ENCODE measurements at regions not wholly inside any gene's neighbourhood (a gene's known extent, or its start where the extent isn't known, plus 50 kb on each side); places are given as distances from the start of the nearest gene placed in this dataset.

- Histone ChIP-seq H3K4me3 (replicated peaks in 1 of 2; ENCODE audit: low read depth in 1 of 2, low read length in 2 of 2) (no peak overlapping the region), H3K9me2 (ENCODE audit: insufficient read depth) (no peaks in the 10 kb centered on the region), H3K36me3 (ENCODE audit: control insufficient read depth in 1 of 2, insufficient read depth in 2 of 2, low read length in 2 of 2) (no peaks in the 10 kb centered on the region), H3K9ac (ENCODE audit: low read length) (no peak overlapping the region), H3K9me3 (ENCODE audit: control insufficient read depth in 1 of 2, insufficient read depth in 1 of 2, low read depth in 1 of 2, low read length in 2 of 2) (no peaks in the 10 kb centered on the region), H3K27me3 (ENCODE audit: insufficient read depth, low read length) (no peaks in the 10 kb centered on the region; the same call in 1 of the 2 replicates), H3K79me2 (ENCODE audit: insufficient read depth, low read length) (no peaks in the 10 kb centered on the region), H3K27ac (ENCODE audit: low read depth, low read length) (no peak overlapping the region), H3K4me2 (ENCODE audit: low read length) (no peak overlapping the region), H3K4me1 (ENCODE audit: control insufficient read depth in 1 of 2, insufficient read depth in 2 of 2, low read length in 2 of 2) (no peaks in the 10 kb centered on the region), H4K20me1 (ENCODE audit: insufficient read depth) (no peaks in the 10 kb centered on the region; the same call in 1 of the 2 replicates), H2AFZ (ENCODE audit: low read depth, low read length, poor library complexity, severe bottlenecking) (no peak overlapping the region)
- intact Hi-C loops (cut with micrococcal nuclease): no loop called here
- ATAC-seq (no peak), DNase-seq (ENCODE audit: low read depth, low spot score) (no peak)
- TF ChIP-seq ELF1 (IDR thresholded peaks at IDR 0.05; ENCODE audit: borderline replicate concordance, low read depth): no peak
- TF ChIP-seq RAD21 (IDR thresholded peaks at IDR 0.05; ENCODE audit: low read depth): no peak
- no peak for TF ChIP-seq CEBPB (IDR thresholded peaks at IDR 0.05; ENCODE audit: low read depth)
- TF ChIP-seq ZNF274 (IDR thresholded peaks at IDR 0.05; ENCODE audit: low read depth, low read length): no peak
- TF ChIP-seq YY1 (IDR thresholded peaks at IDR 0.05; ENCODE audit: extremely low read depth, insufficient replicate concordance, low read depth, low read length): no peak
- no peak for TF ChIP-seq EZH2 (IDR thresholded peaks at IDR 0.05)
- no peak for TF ChIP-seq JUND (IDR thresholded peaks at IDR 0.05)
- TF ChIP-seq MAX (IDR thresholded peaks at IDR 0.05): no peak
- TF ChIP-seq TCF7L2 (IDR thresholded peaks at IDR 0.05; ENCODE audit: borderline replicate concordance, extremely low read depth, insufficient read depth, insufficient read length): no peak
- no peak for TF ChIP-seq ZBTB33 (IDR thresholded peaks at IDR 0.05; ENCODE audit: extremely low read depth, insufficient replicate concordance, low read length)
- no peak for TF ChIP-seq POLR2A (IDR thresholded peaks at IDR 0.05; ENCODE audit: borderline replicate concordance, extremely low read depth, insufficient read depth, insufficient read length)
- ChIA-PET RAD21 (ENCODE audit: low non-redundant PET in 1 of 2, low total read pairs in 2 of 2, uncharacterized antibody in 2 of 2, unreplicated experiment in 2 of 2) (no interaction called here), POLR2A (no interaction called here), CTCF (no interaction called here)
- BruUV-seq (replicated peaks): no TSS peak
Measured at GRCh38 chr5:35545190-35545589, 72.5 kb upstream of the SPEF2 start.

All from HCT116 (cell line).